ENCODE measurements at regions not wholly inside any gene's neighbourhood (a gene's known extent, or its start where the extent isn't known, plus 50 kb on each side); places are given as distances from the start of the nearest gene placed in this dataset.

GRCh38 chr4:10371121-10371520 is 86.1 kb downstream of the ZNF518B start:
- no peak overlapping the region for H3K4me3 ChIP-seq (ENCODE audit: low read depth, low read length)
- no peak for DNase-seq (ENCODE audit: low read depth)
- TF ChIP-seq CTCF (IDR thresholded peaks at IDR 0.05; ENCODE audit: low read depth, low read length, missing control alignments), result no peak

GRCh38 chr4:10369517-10369916 is 87.7 kb downstream of the ZNF518B start:
- TF ChIP-seq CTCF (IDR thresholded peaks at IDR 0.05; ENCODE audit: low read depth, low read length, missing control alignments), result no peak
- H3K4me3 ChIP-seq (ENCODE audit: low read depth, low read length), result no peak overlapping the region
- no peak for DNase-seq (ENCODE audit: low read depth)

DNA sequence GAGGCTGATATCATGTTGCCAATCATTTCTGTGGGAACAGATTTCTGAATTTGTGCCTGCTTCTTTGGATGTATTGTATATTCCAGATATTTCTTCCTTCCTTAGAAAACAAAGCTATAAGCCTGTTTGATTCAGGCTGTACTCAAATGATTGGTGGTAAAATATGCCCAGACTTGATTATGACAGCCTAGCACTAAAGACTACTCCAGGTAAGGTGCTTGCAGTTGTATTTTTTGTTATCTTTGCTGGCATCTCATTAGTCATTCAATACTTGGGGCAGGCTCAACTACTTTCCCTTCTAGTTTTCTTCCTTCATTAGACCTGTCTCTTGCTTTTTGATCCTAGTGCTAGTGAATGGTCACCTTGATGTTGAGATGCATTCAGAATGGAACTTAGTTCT is 90.6 kb downstream of the ZNF518B start:
- no peak overlapping the region for H3K4me3 ChIP-seq (ENCODE audit: low read depth, low read length)
- no peak for DNase-seq (ENCODE audit: low read depth)
- no peak for TF ChIP-seq CTCF (IDR thresholded peaks at IDR 0.05; ENCODE audit: low read depth, low read length, missing control alignments)

DNA sequence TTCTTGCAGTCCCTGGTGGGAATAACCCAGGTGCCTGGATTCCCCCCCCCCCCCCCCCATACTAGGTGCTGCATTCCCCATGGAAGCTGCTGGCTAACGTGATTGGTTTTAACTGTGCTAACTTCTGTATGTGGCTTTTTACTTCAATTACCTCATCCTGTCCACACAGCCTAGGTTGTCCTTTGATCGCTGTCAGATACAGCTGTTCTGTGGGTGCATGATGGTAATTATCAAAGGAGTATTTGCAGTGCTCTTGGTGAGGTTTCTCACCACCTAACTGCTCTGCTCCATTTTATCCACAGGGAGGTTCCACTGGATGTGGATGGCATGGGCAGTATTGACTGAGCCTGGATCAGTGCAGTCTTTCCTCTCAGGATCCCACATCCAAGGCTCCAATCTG is 93.0 kb downstream of the ZNF518B start:
- no peak for DNase-seq (ENCODE audit: low read depth)
- no peak for TF ChIP-seq CTCF (IDR thresholded peaks at IDR 0.05; ENCODE audit: low read depth, low read length, missing control alignments)
- no peak overlapping the region for H3K4me3 ChIP-seq (ENCODE audit: low read depth, low read length)

GRCh38 chr4:10354746-10355145 is 102.5 kb downstream of the ZNF518B start:
- DNase-seq (ENCODE audit: low read depth), result no peak
- no peak overlapping the region for H3K4me3 ChIP-seq (ENCODE audit: low read depth, low read length)
- TF ChIP-seq CTCF (IDR thresholded peaks at IDR 0.05; ENCODE audit: low read depth, low read length, missing control alignments), result no peak

DNA sequence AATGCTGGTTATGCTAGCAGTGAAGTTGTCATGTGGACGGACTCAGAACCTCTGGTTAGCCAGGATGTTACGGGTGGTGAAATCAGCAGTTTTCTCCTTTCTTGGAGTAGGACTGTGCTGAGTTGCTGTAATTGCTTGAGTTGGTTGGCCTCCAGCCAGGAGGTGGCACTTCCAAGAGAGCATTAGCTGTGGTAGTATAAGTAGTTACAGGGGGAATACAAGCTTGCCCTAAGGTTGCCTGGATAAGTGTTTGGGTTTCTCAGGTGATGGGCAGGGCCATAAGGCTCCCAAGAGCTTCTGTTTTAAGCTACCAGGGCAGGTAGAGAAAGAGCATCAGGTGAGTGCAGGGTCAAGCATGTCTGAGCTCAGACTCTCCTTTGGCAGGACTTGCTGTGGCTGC is 103.0 kb downstream of the ZNF518B start:
- H3K4me3 ChIP-seq (ENCODE audit: low read depth, low read length), result no peak overlapping the region
- no peak for DNase-seq (ENCODE audit: low read depth)
- TF ChIP-seq CTCF (IDR thresholded peaks at IDR 0.05; ENCODE audit: low read depth, low read length, missing control alignments), result no peak

DNA sequence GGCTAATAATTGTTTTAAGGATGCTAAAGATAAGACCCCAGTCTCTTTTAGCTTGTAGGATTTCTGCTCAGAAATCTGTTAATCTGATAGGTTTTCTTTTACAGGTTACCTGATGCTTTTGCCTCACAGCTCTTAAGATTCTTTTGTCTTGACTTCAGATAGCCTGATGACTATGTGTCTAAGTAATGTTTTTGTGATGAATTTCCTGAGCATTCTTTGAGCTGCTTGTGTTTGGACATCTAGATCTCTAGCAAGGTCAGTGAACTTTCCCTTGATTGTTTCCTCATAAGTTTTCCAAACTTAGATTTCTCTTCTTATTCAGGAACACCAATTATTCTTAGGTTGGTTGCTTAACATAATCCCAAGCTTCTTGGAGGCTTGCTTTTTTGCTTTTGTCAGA is 104.1 kb downstream of the ZNF518B start:
- H3K4me3 ChIP-seq (ENCODE audit: low read depth, low read length), result no peak overlapping the region
- DNase-seq (ENCODE audit: low read depth), result no peak
- TF ChIP-seq CTCF (IDR thresholded peaks at IDR 0.05; ENCODE audit: low read depth, low read length, missing control alignments), result no peak

Data from GM12864 (cell line).